Fibroblast of skin of right biceps (primary cell): ENCODE measurements at regions not wholly inside any gene's neighbourhood (a gene's known extent, or its start where the extent isn't known, plus 50 kb on each side); places are given as distances from the start of the nearest gene placed in this dataset.

Experiments
- DNase-seq: peaks from one replicate; pipeline ENCODE4 v3.0.0-alpha.2; 2013

DNA sequence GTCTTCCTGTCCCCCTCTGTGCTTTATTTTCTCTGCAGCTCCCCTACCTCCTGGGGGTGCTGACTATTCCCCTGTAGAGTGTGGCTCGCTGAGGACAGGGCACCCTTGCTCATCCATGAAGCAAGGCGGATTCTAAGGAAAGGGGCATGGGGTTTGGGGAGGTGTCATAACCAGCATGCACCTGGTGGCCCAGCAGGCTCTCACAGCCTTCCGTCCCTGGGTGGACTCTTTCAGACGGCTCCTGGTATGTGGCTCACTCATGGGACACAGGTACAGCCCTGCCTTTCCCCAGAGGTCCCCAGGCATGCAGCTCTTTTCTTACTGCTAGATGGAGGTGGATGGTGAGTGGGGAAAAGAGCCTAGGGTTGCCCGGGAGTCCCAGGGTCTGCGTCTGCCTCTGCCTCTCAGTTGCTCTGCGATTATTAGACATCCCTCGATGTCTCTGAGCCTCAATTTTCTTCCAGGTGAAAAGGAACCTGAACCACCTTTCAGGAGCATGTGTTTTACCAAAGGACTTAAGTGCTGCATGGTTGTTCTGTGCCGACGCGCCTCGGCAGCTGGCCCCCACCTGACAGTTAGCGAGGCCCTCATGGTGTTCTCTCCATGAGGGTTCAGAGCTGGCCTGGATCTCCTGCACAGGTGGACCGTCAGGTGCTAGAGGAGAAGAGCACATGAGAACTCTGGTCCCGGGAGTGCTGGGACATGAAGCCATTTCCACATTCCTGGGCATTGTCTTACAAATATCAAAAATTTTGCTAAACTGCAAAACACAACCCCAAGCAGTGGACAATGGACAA lies 172.5 kb upstream of the SHH start:
- no peak for DNase-seq

- DNase-seq: no peak
Measured at GRCh38 chr7:155984028-155984580, 171.8 kb upstream of the SHH start.

DNA sequence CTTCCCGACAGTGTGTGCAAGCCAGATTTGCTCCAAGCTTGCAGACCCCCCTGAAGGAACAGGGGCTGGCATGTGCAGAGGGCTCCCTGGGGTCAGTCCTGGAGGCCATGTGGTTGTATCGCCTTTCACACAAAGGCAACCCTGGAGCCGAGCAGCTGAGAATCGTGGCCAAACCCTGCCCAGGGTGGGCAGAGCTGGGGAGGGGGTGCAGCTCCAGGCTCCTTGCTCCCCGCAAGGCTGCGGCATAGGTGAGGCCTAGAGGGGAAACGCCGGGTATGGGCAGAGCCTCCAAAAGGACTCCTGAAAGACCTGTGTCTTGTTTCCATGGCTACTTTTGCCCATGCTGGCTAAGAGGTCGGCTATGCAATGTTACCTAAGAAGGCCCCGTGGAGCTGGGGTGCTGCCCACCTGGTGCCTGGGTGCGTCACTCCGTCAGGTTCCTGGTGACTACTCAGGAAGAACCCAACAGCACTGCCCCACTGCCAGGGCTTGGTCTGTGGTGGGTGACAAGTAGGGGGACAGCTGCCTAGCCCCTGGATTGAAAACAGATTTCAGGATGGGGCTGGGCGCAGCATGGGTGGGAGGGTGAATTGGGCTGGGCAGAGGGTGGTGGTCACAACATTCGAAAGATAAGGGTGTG lies 171.0 kb upstream of the SHH start:
- no peak for DNase-seq

- DNase-seq: no peak
Measured at GRCh38 chr7:155981703-155982102, 169.4 kb upstream of the SHH start.

DNA sequence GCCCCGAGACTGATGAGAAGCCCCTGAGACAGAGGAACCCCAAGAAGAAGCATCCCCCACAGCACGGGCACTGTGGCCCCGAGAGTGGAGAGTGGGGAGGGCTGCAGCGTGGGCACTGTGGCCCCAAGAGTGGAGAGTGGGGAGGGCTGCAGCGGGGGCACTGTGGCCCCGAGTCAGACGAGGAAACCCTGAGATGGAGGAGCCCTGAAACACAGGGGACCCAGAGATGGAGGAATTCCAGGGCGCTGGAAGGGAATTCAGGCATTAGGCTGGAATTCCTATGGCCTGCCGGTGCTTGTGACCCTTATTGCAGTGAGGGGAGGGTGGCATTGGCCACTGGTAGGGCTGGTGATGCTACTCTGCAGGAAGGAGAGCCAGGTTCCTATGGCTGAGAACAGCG lies 168.6 kb upstream of the SHH start:
- DNase-seq: no peak

- DNase-seq: no peak
Measured at GRCh38 chr7:155979994-155980393, 167.7 kb upstream of the SHH start.

GRCh38 chr7:155979566-155979965 lies 167.3 kb upstream of the SHH start:
- DNase-seq: no peak

- DNase-seq: no peak
Measured at GRCh38 chr7:155975490-155975889, 163.2 kb upstream of the SHH start.

DNA sequence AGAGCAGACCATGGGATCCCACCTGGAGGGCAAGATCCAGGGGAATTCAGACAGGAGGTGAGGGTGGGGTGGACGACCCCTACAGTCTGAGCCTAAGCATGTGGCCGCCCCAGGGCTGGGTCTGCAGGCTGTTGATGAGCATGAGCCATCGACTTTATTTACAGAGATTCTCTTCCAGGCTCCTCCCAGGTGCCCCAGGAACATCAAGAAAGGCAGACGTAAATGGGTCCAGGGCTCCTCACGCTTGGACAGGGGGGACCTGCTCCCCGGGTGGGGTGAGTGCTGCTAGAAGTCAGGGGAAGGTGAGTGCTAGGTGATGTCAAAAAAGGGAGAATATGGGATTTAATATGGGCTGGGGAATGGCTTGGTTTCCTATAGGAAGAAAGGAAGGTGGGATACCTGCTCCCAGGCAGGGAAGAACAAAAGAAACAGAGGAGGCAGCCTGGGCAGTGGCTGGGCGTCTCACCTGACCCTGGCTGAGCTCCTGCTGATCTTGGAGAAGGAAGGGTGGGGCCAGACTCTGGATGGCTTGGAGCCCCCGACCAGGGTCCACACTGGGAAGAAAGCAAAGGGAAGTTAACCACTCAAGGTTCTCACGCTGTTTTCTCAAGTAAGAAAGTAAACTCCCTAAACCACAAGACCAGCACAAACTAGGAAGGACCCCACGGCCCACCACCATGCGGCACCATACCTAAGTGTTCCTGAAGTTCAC lies 162.1 kb upstream of the SHH start:
- DNase-seq: no peak

DNA sequence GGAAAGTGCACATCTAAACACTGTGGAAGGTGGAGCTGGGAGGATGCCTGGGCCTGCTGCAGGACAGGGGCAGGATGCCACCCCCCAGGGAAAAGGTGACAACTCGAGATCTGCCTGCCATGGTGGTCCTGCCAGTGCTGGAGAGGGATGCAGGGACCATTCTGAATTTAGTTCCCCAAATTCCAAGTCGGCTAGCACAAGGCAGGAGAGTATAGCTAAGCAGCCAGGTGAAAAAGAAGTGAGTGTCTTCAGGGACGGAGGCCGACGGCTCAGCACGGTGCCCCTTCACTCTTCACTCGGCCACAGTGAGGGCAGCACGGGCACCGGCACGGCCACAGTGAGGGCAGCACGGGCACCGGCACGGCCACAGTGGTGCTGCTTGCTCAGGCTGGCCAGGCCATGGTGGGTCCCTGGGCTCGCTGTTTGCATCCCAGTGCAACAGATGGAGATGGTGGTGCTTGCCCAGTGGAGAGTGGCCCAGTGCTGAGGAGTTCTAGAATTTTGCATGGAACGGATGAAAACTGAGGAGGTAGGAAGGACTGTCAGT lies 161.3 kb upstream of the SHH start:
- no peak for DNase-seq

DNA sequence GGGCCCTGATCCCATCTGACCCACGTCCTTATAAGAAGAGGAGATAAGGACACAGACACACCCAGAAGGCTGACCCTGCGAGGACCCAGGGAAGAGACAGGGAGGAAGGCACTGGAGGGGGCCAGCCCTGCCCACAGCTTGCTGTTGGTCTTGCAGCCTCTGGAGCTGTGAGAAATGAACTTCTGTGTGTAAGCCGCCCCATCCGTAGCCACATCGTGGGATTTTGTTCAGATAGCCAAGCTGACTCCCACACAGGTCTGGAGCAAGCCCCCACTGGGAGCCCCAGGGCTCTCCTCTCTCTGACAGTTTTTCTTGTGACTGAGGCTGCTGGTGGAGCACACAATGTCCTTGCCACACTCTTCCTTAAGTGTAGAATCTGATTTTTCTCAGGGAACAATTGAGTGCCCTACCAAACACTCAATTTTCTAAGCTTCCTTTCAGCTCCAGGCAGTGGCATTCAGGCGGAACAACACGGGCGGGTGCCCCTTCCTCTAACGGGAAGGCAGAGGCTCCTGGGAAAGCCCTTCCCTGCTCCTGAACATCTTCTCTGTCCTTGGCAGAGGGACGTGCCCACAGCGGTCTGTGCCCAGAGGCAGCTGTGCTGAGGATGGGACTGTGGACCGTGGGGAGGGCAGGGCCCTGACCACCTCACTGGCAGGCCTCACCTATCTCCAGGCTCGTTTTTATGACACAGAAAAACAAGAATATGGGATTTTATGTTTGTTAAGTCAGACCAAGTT lies 160.6 kb upstream of the SHH start:
- DNase-seq: no peak

DNA sequence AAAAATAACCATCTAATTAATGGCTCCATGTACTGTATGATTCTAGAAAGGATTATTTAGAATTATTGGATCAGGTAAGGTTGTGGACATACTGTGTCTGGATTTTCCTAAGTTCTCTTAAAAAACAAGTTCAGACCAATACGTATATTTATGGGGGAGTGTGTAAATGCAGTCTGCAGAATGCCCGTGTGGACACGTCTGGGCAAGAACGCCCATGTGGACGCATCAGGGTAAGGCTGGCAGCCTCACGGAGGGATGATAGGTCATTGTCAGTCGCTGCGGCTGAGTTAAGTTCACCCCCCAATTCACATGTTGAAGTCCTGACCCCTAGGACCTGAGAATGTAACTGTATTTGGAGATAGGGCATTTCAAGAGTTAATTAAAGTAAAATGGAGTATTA lies 160.0 kb upstream of the SHH start:
- DNase-seq: no peak

GRCh38 chr7:155971180-155971770 lies 159.0 kb upstream of the SHH start:
- no peak for DNase-seq

DNA sequence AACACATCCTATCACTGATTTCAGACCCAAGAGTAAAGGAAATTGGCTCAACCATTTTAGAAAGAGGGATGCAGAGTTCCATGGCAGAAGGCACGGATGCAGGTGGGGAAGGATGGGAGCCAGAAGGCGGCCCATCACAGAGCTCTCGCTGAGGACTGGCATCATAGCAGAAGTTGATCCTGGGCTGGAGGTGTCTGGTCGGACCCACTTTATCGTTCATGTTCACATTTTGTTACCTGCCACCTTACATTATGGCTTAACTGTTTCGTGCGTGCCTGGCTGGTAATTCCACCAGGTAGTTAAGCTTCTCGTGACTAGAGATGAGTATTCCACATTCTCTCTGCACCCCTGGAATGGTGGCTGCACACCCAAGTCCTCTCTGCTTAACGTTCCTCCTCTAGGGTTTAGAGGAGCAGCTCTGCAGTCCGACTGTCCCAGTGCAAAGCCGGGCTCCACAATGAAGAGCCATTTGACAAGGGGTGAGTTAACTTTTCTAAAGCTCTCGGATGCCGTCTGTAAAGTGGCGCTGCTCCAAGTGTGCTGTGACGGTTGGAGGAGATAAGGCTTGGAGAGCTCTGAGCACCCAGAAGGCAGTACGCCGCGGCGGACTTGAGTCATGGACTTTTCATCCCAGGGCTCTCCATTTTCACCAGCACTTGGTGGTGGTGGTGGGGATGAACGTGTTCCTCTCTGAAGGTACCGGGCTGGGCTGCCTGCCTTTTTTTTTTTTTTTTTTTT lies 157.1 kb upstream of the SHH start:
- DNase-seq: no peak

DNA sequence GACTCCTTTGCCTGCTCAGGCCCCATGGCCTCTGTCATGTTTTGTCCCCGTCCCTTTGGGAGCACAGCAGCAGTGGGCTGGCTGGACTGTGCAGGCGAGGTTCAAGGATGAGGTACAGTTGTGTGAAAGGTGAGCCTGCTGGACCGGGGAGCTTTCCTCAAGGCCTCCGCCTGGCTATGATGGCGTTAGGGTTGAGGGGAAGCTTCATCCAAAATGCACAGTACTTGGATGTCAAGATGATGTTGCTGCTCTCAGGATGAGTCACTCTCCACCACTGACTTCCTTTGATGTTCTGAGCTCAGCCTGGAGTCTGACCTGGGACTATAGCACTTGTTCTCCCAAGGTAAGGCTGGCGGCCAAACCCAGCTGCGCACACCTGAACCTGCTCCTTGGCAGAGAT lies 152.7 kb upstream of the SHH start:
- no peak for DNase-seq

GRCh38 chr7:155964543-155964942 lies 152.3 kb upstream of the SHH start:
- no peak for DNase-seq

DNA sequence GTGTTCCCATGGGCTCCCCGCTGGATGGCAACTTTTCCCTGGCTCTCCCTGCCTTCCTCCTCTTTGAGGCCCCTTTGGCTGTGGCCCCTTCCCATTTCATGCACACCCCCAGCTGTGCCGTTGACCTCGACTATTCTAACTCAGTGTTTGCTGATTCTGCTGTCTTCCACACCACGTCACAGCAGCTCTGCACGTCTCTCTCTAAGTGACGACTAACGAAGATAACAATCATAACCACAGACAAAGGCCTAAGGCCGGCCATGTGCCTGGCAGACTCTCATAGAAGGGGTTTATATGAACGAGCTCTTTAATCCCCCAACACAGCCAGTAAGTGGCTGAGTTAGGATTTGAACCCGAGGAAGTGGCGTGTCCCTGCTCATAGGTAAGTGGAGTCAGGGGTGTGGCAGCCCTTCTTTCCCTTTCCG lies 151.5 kb upstream of the SHH start:
- no peak for DNase-seq

GRCh38 chr7:155963356-155963755 lies 151.1 kb upstream of the SHH start:
- DNase-seq: no peak

DNA sequence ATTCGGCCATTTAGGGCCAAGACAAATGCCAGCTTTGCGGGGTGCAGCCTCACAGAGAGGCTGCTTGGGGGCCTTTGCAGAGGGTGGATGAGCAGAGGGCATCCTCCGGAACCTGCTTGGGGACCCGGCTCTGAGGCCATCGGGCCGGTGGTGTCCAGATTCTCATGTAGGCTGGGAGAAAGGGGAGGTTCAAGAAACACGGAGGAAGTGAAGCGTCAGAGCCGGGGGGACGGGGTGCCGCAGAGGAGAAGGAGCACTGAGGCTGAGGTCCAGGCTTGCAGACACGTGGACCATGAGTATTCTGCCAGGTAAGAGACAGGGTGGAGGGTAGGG lies 150.7 kb upstream of the SHH start:
- DNase-seq: no peak

DNA sequence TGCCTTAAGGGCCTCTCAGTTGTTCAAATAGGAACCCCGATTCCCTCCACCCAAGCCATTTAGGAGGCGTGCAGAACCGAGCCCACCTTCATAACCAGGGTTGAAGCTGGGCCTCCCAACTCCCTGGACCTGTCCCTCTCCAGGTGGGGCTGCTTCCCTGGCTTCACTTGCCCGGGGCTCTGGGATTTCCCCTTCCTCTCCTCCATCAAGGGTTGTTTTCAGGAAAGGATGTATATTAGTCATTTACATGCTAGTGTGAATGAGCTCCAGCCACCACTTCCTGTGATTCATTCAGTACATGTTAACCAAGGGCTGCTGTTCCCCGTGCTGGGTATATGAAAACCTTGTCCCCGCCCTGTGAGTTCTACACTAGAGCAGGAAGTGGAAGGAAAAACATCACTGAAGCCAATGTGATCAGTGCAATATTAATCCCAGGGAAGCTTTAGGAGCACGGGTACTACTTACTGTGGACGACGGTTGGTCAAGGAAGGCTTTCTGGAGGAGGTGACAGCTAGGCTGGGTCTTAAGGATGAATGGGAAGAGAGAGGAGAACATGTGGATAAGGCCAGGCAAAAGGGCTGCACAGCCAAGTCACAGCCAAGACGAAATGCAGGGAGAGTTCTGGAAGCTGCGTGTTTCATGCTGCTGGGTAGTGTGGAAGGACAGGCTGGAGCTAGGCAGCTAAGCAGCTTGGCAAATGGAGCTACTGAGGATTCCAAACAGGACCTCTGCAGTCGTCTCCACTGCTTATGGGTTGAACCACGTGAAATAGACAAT lies 150.1 kb upstream of the SHH start:
- DNase-seq: peak; percentile 44
